ENCODE measurements at regions not wholly inside any gene's neighbourhood (a gene's known extent, or its start where the extent isn't known, plus 50 kb on each side); places are given as distances from the start of the nearest gene placed in this dataset.

DNA sequence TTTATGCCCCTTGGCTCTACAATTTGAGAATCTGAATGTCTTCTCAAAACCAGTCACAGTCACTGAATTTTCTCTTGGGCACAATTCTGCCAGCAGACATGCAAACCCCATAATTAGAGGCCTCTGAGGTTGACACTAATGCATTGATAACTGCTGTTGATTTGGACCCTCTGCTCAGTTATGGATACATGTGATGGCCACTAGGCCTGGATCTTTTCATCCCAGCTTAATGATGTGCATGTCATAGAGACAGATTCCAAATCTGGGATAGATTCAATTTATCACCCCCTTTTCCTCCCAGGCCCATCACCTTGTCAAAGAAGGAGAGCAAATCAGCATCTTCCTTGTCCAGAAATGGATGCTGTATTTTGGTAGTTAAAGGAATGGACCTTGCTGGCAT, 92.2 kb downstream of the C11orf91 start:
- BruUV-seq (replicated peaks) = no TSS peak
- dilution Hi-C loops (cut with MboI; ENCODE audit: extremely low pct_ligation_motif_present, low sequenced_read_pairs) = no loop called here
- intact Hi-C loops (cut with micrococcal nuclease) = no loop called here

More for the DNA sequence above, 92.2 kb downstream of the C11orf91 start:
- Histone ChIP-seq H3K4me2 (ENCODE audit: insufficient read depth, low read length) (no peak overlapping the region), H3K27ac (ENCODE audit: insufficient read depth, low read depth, low read length) (no peak overlapping the region), H3K79me2 (ENCODE audit: control insufficient read depth, insufficient read depth, low read length) (no peaks in the 10 kb centered on the region), H3K4me1 (ENCODE audit: control insufficient read depth, extremely low read depth, insufficient read depth, low read length) (no peaks in the 10 kb centered on the region), H3K9me3 (replicated peaks; ENCODE audit: control insufficient read depth, insufficient read depth, low read length) (no peaks in the 10 kb centered on the region), H3K4me3 (replicated peaks in 1 of 3; ENCODE audit: insufficient read depth in 1 of 3, low read depth in 1 of 3, low read length in 3 of 3) (no peak overlapping the region), H4K20me1 (replicated peaks; ENCODE audit: control insufficient read depth, extremely low read depth, insufficient read depth, low read length) (no peaks in the 10 kb centered on the region), H3K36me3 (ENCODE audit: control insufficient read depth in 2 of 2, extremely low read depth in 1 of 2, insufficient read depth in 2 of 2, low read length in 2 of 2) (no peaks in the 10 kb centered on the region), H2AFZ (ENCODE audit: low read depth, low read length) (no peak overlapping the region), H3K9ac (replicated peaks; ENCODE audit: extremely low read depth, insufficient read depth, low read length) (no peak overlapping the region), H3K9me1 (replicated peaks; ENCODE audit: control insufficient read depth, extremely low read depth, insufficient read depth, low read length) (no peaks in the 10 kb centered on the region), H3K27me3 (ENCODE audit: control insufficient read depth in 2 of 2, insufficient read depth in 2 of 2, low read length in 2 of 2) (no peaks in the 10 kb centered on the region)
- FAIRE-seq (no peak), DNase-seq (ENCODE audit: low read depth, low spot score) (no peak)
- CTCF ChIA-PET = no interaction called here
- POLR2A ChIA-PET = no interaction called here
- TF ChIP-seq JUN (IDR thresholded peaks at IDR 0.05; ENCODE audit: borderline replicate concordance, insufficient read depth, insufficient read length, low read depth) = no peak
- TF ChIP-seq GATA2 (IDR thresholded peaks at IDR 0.05; ENCODE audit: insufficient read depth, insufficient read length, low read depth, low read length) = no peak
- TF ChIP-seq, protein P1, sequence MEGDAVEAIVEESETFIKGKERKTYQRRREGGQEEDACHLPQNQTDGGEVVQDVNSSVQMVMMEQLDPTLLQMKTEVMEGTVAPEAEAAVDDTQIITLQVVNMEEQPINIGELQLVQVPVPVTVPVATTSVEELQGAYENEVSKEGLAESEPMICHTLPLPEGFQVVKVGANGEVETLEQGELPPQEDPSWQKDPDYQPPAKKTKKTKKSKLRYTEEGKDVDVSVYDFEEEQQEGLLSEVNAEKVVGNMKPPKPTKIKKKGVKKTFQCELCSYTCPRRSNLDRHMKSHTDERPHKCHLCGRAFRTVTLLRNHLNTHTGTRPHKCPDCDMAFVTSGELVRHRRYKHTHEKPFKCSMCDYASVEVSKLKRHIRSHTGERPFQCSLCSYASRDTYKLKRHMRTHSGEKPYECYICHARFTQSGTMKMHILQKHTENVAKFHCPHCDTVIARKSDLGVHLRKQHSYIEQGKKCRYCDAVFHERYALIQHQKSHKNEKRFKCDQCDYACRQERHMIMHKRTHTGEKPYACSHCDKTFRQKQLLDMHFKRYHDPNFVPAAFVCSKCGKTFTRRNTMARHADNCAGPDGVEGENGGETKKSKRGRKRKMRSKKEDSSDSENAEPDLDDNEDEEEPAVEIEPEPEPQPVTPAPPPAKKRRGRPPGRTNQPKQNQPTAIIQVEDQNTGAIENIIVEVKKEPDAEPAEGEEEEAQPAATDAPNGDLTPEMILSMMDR (IDR thresholded peaks at IDR 0.05; ENCODE audit: extremely low read depth in 1 of 2, insufficient read depth in 1 of 2, low read depth in 1 of 2, low read length in 2 of 2) = no peak
- TF ChIP-seq POLR2AphosphoS5 (IDR thresholded peaks at IDR 0.05; ENCODE audit: insufficient read depth, low read depth, low read length) = no peak
- TF ChIP-seq POLR2A (IDR thresholded peaks at IDR 0.05; ENCODE audit: low read depth, low read length) = no peak
- no peak for TF ChIP-seq EZH2 (IDR thresholded peaks at IDR 0.05; ENCODE audit: borderline replicate concordance, low read depth, low read length, severe bottlenecking)
- TF ChIP-seq MYC (IDR thresholded peaks at IDR 0.05; ENCODE audit: low read depth, low read length) = no peak
- TF ChIP-seq, protein P2, sequence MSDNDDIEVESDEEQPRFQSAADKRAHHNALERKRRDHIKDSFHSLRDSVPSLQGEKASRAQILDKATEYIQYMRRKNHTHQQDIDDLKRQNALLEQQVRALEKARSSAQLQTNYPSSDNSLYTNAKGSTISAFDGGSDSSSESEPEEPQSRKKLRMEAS (IDR thresholded peaks at IDR 0.05; ENCODE audit: insufficient read depth, insufficient read length) = no peak
- no peak for TF ChIP-seq FOS (IDR thresholded peaks at IDR 0.05; ENCODE audit: borderline replicate concordance, insufficient read depth, low read length)
